ENCODE measurements at regions not wholly inside any gene's neighbourhood (a gene's known extent, or its start where the extent isn't known, plus 50 kb on each side); places are given as distances from the start of the nearest gene placed in this dataset.

GRCh38 chr2:105569606-105570005 is 170.8 kb upstream of the FHL2 start:
- no peak for ATAC-seq
- no peaks in the 10 kb centered on the region for H3K9me3 ChIP-seq
- intact Hi-C loops (cut with DNase I), result loop anchor here (10.0 kb wide), 2 partner anchors 175 to 525 kb away; partner anchors contain the start of gene NCK2 (in 1 of the 2)
- WGBS, 3 donors, result 89 to 94% (median 93%) methylated on average over 6 of the region's 6 CpGs
- DNase-seq, result no peak
- no peak overlapping the region for H3K4me3 ChIP-seq
- H3K4me1 ChIP-seq, result no peaks in the 10 kb centered on the region
- H3K27ac ChIP-seq, result no peak overlapping the region
- TF ChIP-seq CTCF (IDR thresholded peaks at IDR 0.05), result no peak
- H3K27me3 ChIP-seq (ENCODE audit: insufficient read depth in 3 of 3, low read length in 2 of 3), result no peaks in the 10 kb centered on the region
- no peaks in the 10 kb centered on the region for H3K36me3 ChIP-seq (ENCODE audit: insufficient read depth in 1 of 2, low read depth in 1 of 2)

GRCh38 chr2:105567996-105568494 is 169.2 kb upstream of the FHL2 start:
- WGBS, 3 donors, result 46 to 52% (median 50%) methylated on average over 17 of the region's 17 CpGs
- H3K27me3 ChIP-seq (ENCODE audit: insufficient read depth in 3 of 3, low read length in 2 of 3), result peaks cover 0 to 1% (median 0%) of the 10 kb centered on the region in 3 donors
- H3K27ac ChIP-seq, result no peak overlapping the region
- no peak for TF ChIP-seq CTCF (IDR thresholded peaks at IDR 0.05)
- H3K4me1 ChIP-seq, result no peaks in the 10 kb centered on the region
- DNase-seq (no peak), ATAC-seq (no peak)
- no peak overlapping the region for H3K4me3 ChIP-seq
- intact Hi-C loops (cut with DNase I), result no loop called here
- H3K9me3 ChIP-seq, result no peaks in the 10 kb centered on the region
- H3K36me3 ChIP-seq (ENCODE audit: insufficient read depth in 1 of 2, low read depth in 1 of 2), result no peaks in the 10 kb centered on the region

- intact Hi-C loops (cut with DNase I), result no loop called here
- Histone ChIP-seq H3K27me3 (ENCODE audit: insufficient read depth in 3 of 3, low read length in 2 of 3) (peaks cover 0 to 1% (median 0%) of the 10 kb centered on the region in 3 donors), H3K27ac (no peak overlapping the region), H3K4me1 (no peaks in the 10 kb centered on the region), H3K4me3 (no peak overlapping the region), H3K36me3 (ENCODE audit: insufficient read depth in 1 of 2, low read depth in 1 of 2) (no peaks in the 10 kb centered on the region), H3K9me3 (no peaks in the 10 kb centered on the region)
- no peak for TF ChIP-seq CTCF (IDR thresholded peaks at IDR 0.05)
- no peak for ATAC-seq
- no peak for DNase-seq
- whole genome bisulfite sequencing, 3 donors, result 67 to 75% (median 69%) methylated on average over 8 of the region's 8 CpGs
These were observed 164.3 kb upstream of the FHL2 start for GRCh38 chr2:105563000-105563719.

GRCh38 chr2:105561401-105561800 is 162.6 kb upstream of the FHL2 start:
- DNase-seq (no peak), ATAC-seq (no peak)
- Histone ChIP-seq H3K27me3 (ENCODE audit: insufficient read depth in 3 of 3, low read length in 2 of 3) (peaks cover 0 to 6% (median 1%) of the 10 kb centered on the region in 3 donors), H3K27ac (no peak overlapping the region), H3K9me3 (no peaks in the 10 kb centered on the region), H3K4me3 (no peak overlapping the region), H3K36me3 (ENCODE audit: insufficient read depth in 1 of 2, low read depth in 1 of 2) (no peaks in the 10 kb centered on the region), H3K4me1 (no peaks in the 10 kb centered on the region)
- WGBS, 3 donors, result 87 to 89% (median 88%) methylated on average over 9 of the region's 9 CpGs
- TF ChIP-seq CTCF (IDR thresholded peaks at IDR 0.05), result no peak
- intact Hi-C loops (cut with DNase I), result no loop called here
